ENCODE measurements at regions not wholly inside any gene's neighbourhood (a gene's known extent, or its start where the extent isn't known, plus 50 kb on each side); places are given as distances from the start of the nearest gene placed in this dataset.
"Not testable (repeated sequence)": the region's sequence is repeated elsewhere in the genome, so short reads cannot be mapped to it uniquely, and the experiment has no call there.

DNA sequence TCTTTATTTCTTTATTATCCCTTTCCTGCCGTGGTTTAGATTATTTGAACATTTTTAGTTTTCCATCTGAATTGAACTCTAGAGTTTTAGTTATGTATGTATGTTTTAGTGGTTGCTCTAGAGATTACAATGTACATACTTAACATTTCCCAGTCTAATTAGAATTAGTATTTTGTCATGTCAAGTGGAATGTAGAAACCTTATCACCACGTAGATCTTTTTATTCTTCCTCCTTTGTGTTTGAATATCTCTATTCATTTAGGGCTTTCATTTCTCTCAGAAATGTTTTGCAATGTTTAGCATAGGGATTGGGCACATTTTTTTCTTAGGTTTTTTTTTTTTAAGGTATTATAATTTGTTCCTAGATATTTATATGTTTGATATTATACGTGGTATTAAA is 73.1 kb upstream of the EZR start:
- Histone ChIP-seq H3K4me3 (no peak overlapping the region), H3K4me1 (peaks cover 6% of the 10 kb centered on the region), H3K27ac (no peak overlapping the region), H3K9ac (no peak overlapping the region), H2AFZ (replicated peaks) (no peak overlapping the region), H3K27me3 (no peaks in the 10 kb centered on the region), H3K79me2 (ENCODE audit: low read depth) (no peaks in the 10 kb centered on the region), H3K4me2 (no peak overlapping the region), H4K20me1 (ENCODE audit: low read depth) (no peaks in the 10 kb centered on the region), H3K9me3 (ENCODE audit: low read depth) (no peaks in the 10 kb centered on the region), H3K36me3 (no peaks in the 10 kb centered on the region), H3F3A (ENCODE audit: low read depth) (peaks cover 5% of the 10 kb centered on the region)
- TF ChIP-seq EZH2phosphoT487 (IDR thresholded peaks at IDR 0.05) (no peak), EZH2 (IDR thresholded peaks at IDR 0.05) (no peak)
- TF ChIP-seq, protein P1, sequence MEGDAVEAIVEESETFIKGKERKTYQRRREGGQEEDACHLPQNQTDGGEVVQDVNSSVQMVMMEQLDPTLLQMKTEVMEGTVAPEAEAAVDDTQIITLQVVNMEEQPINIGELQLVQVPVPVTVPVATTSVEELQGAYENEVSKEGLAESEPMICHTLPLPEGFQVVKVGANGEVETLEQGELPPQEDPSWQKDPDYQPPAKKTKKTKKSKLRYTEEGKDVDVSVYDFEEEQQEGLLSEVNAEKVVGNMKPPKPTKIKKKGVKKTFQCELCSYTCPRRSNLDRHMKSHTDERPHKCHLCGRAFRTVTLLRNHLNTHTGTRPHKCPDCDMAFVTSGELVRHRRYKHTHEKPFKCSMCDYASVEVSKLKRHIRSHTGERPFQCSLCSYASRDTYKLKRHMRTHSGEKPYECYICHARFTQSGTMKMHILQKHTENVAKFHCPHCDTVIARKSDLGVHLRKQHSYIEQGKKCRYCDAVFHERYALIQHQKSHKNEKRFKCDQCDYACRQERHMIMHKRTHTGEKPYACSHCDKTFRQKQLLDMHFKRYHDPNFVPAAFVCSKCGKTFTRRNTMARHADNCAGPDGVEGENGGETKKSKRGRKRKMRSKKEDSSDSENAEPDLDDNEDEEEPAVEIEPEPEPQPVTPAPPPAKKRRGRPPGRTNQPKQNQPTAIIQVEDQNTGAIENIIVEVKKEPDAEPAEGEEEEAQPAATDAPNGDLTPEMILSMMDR (IDR thresholded peaks at IDR 0.05): no peak
- no peak for DNase-seq (ENCODE audit: low spot score)
- no peak overlapping the region for H3K27ac Mint-ChIP-seq
- peaks cover 5% of the 10 kb centered on the region for H3K27me3 Mint-ChIP-seq (ENCODE audit: insufficient read depth, low read depth)
- H3K9me3 Mint-ChIP-seq: peaks cover 10% of the 10 kb centered on the region
- no peak overlapping the region for H3K4me3 Mint-ChIP-seq
- H3K36me3 Mint-ChIP-seq: no peaks in the 10 kb centered on the region
- H3K4me1 Mint-ChIP-seq: peaks cover 8% of the 10 kb centered on the region

DNA sequence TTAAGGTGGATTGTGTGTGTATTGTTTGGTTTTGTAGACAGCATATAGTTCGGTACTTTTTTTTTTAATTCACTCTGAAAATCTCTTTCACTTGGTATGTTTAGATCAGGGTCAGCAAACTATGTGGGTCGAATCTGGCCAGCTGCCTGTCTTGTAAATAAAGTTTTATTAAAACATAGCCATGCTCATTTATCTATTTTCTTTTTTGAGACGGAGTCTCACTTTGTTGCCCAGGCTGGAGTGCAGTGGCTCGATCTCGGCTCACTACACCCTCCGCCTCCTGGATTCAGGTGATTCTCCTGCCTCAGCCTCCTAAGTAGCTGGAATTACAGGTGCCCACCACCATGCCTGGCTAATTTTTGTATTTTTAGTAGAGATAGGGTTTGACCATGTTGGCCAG is 72.4 kb upstream of the EZR start:
- not testable (repeated sequence) for H3K27ac Mint-ChIP-seq; H3K27me3 ChIP-seq; H3K9me3 ChIP-seq (ENCODE audit: low read depth); H3K4me3 ChIP-seq; H3K27ac ChIP-seq; DNase-seq (ENCODE audit: low spot score); H3K36me3 Mint-ChIP-seq; H3K4me1 ChIP-seq; H4K20me1 ChIP-seq (ENCODE audit: low read depth); H3K4me1 Mint-ChIP-seq; H3K36me3 ChIP-seq; H3K4me2 ChIP-seq; H3K79me2 ChIP-seq (ENCODE audit: low read depth); H2AFZ ChIP-seq (replicated peaks); H3K9ac ChIP-seq; H3K27me3 Mint-ChIP-seq (ENCODE audit: insufficient read depth, low read depth); H3K4me3 Mint-ChIP-seq; H3F3A ChIP-seq (ENCODE audit: low read depth)
- H3K9me3 Mint-ChIP-seq: peaks cover 15% of the 10 kb centered on the region

DNA sequence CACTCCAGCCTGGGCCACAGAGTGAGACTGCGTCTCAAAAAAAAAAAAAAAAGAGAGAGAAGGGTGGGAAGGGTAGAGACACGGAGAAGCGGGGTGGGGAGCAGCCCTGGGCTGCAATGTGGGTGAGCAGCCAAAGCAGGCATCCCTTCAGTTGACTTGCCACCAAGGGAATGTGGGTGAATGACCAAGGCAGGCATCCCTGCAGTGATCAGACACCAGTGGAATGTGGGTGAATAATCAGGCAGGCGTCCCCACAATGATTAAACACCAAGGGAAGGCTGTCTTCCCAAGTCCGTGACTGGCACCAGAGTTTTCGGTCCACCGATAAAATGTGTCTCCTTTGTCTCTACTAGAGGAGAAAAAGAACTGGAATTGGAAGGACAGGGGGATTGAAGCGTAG is 69.0 kb upstream of the EZR start:
- not testable (repeated sequence) for H3K36me3 ChIP-seq; H3K4me3 ChIP-seq; H3K9me3 ChIP-seq (ENCODE audit: low read depth); H3K4me1 Mint-ChIP-seq; H3K27ac Mint-ChIP-seq; H3K9ac ChIP-seq; H3K4me2 ChIP-seq; H3K4me1 ChIP-seq; H3K27ac ChIP-seq; H4K20me1 ChIP-seq (ENCODE audit: low read depth); H3K4me3 Mint-ChIP-seq; DNase-seq (ENCODE audit: low spot score); H3K27me3 ChIP-seq; H2AFZ ChIP-seq (replicated peaks); H3K27me3 Mint-ChIP-seq (ENCODE audit: insufficient read depth, low read depth); H3F3A ChIP-seq (ENCODE audit: low read depth); H3K79me2 ChIP-seq (ENCODE audit: low read depth); H3K36me3 Mint-ChIP-seq
- peaks cover 15% of the 10 kb centered on the region for H3K9me3 Mint-ChIP-seq

DNA sequence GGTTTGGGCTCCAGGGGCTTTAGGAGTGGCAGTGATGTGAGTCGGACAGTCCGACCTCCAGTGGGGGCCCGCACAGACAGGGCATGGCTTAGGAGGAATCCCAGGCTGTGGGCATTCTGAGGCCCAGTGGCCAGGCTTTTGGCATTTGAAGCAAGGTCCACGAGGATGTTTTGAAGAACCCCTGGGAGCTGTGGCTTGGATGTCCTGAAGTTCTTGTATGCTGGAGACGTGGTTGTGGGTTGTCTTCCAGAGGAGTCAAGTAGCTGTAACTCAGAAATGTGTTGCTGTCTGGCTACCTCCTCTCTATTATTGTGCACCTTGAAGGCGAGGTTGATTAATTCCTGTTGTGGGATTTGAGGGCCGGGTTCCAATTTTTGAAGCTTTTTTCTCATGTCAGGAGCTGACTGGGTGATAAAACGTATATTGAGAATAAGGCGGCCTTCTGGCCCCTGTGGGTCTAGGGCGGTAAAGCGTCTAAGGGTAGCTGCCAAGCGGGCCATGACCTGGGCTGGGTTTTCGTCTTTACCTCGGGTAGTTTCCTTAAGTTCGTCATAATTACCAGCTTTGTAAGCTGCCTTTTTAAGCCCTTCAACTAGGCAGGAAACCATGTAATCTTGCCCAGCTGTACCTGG is 67.3 kb upstream of the EZR start:
- not testable (repeated sequence) for H3K4me1 Mint-ChIP-seq; H3K4me2 ChIP-seq; H3K36me3 Mint-ChIP-seq; H3K4me1 ChIP-seq; H3K27me3 ChIP-seq; H3K27me3 Mint-ChIP-seq (ENCODE audit: insufficient read depth, low read depth); H3K4me3 ChIP-seq; H3K36me3 ChIP-seq; DNase-seq (ENCODE audit: low spot score); H3K9me3 ChIP-seq (ENCODE audit: low read depth); H3K27ac Mint-ChIP-seq; H4K20me1 ChIP-seq (ENCODE audit: low read depth); H2AFZ ChIP-seq (replicated peaks); H3K79me2 ChIP-seq (ENCODE audit: low read depth); H3K4me3 Mint-ChIP-seq; H3K27ac ChIP-seq; H3F3A ChIP-seq (ENCODE audit: low read depth); H3K9ac ChIP-seq
- peaks cover 15% of the 10 kb centered on the region for H3K9me3 Mint-ChIP-seq

DNA sequence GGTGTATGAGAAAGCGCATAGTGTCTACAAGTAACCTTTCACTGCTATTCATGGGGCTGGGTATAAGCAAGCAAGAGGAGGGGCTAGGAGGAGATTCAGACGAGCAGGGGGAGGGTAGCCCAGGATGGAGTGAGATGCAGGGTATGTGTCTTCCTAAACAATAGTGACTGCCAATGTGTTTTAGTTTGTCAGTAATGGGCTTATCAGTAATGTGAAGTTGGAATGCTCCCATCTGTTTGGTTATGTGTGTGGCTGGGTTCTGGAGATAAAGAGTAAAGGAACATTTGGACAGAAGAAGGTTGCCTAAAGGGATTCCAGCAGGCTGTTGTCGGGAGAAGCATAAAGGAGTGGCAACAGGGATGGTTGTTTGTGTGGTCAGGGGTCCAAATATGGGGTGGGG is 62.7 kb upstream of the EZR start:
- H3K4me1 ChIP-seq; H3K27me3 ChIP-seq; H3F3A ChIP-seq (ENCODE audit: low read depth); H3K4me1 Mint-ChIP-seq; H2AFZ ChIP-seq (replicated peaks); H3K4me3 ChIP-seq; H3K27ac Mint-ChIP-seq; H3K36me3 Mint-ChIP-seq; H3K4me2 ChIP-seq; H3K9ac ChIP-seq; DNase-seq (ENCODE audit: low spot score); H4K20me1 ChIP-seq (ENCODE audit: low read depth); H3K27ac ChIP-seq; H3K79me2 ChIP-seq (ENCODE audit: low read depth); H3K9me3 ChIP-seq (ENCODE audit: low read depth); H3K27me3 Mint-ChIP-seq (ENCODE audit: insufficient read depth, low read depth); H3K36me3 ChIP-seq; H3K4me3 Mint-ChIP-seq: not testable (repeated sequence)
- H3K9me3 Mint-ChIP-seq: peaks cover 18% of the 10 kb centered on the region

DNA sequence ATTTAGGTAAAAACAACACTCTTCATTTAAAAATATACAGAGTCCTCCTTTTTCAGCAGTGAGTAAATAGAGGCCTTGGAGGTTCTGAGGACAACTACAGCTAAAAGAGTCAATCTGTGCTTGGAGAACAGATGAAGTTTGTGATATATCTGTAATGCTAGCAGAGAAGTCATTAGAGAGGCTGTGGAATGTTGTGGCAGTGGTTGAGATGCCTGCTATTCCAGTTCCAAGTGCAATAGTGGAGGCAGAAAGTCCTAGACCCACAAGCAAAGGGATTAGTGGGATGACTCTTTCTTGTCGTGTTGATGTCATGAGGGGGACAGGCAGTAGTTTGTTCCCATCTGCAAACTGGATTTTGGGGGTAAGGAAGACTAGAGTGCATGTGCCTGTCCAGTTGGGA is 62.1 kb upstream of the EZR start:
- H3F3A ChIP-seq (ENCODE audit: low read depth); H3K4me1 ChIP-seq; H2AFZ ChIP-seq (replicated peaks); H3K4me3 Mint-ChIP-seq; H3K27me3 ChIP-seq; H3K27ac ChIP-seq; H3K36me3 ChIP-seq; H3K36me3 Mint-ChIP-seq; H3K4me1 Mint-ChIP-seq; H3K9ac ChIP-seq; DNase-seq (ENCODE audit: low spot score); H3K27ac Mint-ChIP-seq; H3K27me3 Mint-ChIP-seq (ENCODE audit: insufficient read depth, low read depth); H3K79me2 ChIP-seq (ENCODE audit: low read depth); H3K4me2 ChIP-seq; H4K20me1 ChIP-seq (ENCODE audit: low read depth); H3K4me3 ChIP-seq; H3K9me3 ChIP-seq (ENCODE audit: low read depth): not testable (repeated sequence)
- peaks cover 20% of the 10 kb centered on the region for H3K9me3 Mint-ChIP-seq
